Erythroblast (primary cell): ENCODE measurements at regions not wholly inside any gene's neighbourhood (a gene's known extent, or its start where the extent isn't known, plus 50 kb on each side); places are given as distances from the start of the nearest gene placed in this dataset.

Experiments used
- GATA1 ChIP-seq: IDR thresholded peaks from 2 replicates; pipeline ENCODE4 v1.6.1; 2011; ENCODE audit warnings: low read depth, mild to moderate bottlenecking, control low read depth, low read length, moderate library complexity
- POLR2A ChIP-seq: IDR thresholded peaks from 2 replicates; pipeline ENCODE4 v1.6.1; 2011; ENCODE audit warnings: mild to moderate bottlenecking, low read length

DNA sequence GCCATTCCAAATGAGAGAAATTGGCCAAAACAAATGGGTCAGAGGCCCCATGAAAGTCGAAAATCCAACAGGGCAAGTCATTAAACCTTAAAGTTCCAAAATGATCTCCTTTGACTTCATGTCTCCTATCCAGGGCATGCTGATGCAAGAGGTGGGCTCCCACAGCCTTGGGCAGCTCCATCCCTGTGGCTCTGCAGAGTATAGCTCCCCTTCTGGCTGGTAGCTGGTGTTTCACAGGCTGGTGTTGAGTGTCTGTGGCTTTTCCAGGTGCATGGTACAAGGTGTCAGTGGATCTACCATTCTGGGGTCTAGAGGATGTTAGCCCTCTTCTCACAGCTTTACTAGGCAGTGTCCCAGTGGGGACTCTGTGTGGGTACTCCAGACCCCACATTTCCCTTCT is 115.2 kb upstream of the LAMA2 start:
- TF ChIP-seq POLR2A, result no peak
- no peak for TF ChIP-seq GATA1
